ENCODE measurements at regions not wholly inside any gene's neighbourhood (a gene's known extent, or its start where the extent isn't known, plus 50 kb on each side); places are given as distances from the start of the nearest gene placed in this dataset.

DNA sequence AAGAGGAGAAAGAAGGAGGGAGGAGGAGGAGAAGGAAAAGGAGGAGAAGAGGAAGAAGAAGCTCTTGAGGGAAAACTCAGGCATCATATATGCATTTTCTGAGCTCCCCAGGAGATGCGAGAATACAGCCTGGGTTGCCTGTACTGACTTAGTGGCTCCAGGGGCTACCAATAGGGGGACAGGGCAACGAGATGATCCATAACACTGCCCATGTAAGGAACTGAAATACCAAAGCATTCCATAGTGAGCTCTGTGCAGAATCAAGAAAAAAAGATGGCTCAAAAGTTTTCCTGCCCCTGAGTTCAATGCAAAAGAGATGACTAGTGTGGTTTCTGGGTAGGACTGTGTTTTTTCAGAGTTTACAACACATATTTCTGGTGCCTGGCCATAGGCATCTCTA, 258.7 kb downstream of the ALDH8A1 start:
- no peak for TF ChIP-seq POLR2A (IDR thresholded peaks at IDR 0.05)
- TF ChIP-seq, protein P1, sequence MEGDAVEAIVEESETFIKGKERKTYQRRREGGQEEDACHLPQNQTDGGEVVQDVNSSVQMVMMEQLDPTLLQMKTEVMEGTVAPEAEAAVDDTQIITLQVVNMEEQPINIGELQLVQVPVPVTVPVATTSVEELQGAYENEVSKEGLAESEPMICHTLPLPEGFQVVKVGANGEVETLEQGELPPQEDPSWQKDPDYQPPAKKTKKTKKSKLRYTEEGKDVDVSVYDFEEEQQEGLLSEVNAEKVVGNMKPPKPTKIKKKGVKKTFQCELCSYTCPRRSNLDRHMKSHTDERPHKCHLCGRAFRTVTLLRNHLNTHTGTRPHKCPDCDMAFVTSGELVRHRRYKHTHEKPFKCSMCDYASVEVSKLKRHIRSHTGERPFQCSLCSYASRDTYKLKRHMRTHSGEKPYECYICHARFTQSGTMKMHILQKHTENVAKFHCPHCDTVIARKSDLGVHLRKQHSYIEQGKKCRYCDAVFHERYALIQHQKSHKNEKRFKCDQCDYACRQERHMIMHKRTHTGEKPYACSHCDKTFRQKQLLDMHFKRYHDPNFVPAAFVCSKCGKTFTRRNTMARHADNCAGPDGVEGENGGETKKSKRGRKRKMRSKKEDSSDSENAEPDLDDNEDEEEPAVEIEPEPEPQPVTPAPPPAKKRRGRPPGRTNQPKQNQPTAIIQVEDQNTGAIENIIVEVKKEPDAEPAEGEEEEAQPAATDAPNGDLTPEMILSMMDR (IDR thresholded peaks at IDR 0.05) = no peak
